ENCODE measurements at regions not wholly inside any gene's neighbourhood (a gene's known extent, or its start where the extent isn't known, plus 50 kb on each side); places are given as distances from the start of the nearest gene placed in this dataset.

DNA sequence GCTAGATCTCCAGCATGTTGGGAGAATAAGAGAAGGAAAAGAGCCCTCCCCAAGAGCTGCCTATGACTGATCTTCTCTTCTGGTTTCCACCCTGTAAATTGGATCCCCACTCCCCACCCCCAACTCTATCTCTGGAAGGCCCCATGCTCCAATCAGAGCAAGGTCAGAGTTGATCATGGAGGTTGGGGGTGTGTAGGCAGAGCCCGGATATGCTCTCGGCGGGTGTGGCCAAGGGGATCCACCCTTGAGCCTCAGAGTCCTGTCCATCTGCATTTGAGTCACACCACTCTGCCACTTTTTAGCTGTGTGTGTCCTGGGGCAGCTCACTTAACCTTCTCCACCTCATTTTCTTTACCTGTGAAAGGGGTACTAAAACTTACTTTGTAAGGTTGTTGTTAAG lies 79.5 kb downstream of the NAV1 start:
- ATAC-seq (replicated peaks; ENCODE audit: extremely low read depth, poor library complexity, severe bottlenecking) (no peak), DNase-seq (ENCODE audit: low spot score in 2 of 2) (no peak)
- no peaks in the 10 kb centered on the region for H3K9me3 Mint-ChIP-seq

GRCh38 chr1:201618905-201619304 lies 80.0 kb downstream of the NAV1 start:
- no peaks in the 10 kb centered on the region for H3K4me1 Mint-ChIP-seq
- DNase-seq (ENCODE audit: low spot score in 2 of 2) (no peak), ATAC-seq (replicated peaks; ENCODE audit: extremely low read depth, poor library complexity, severe bottlenecking) (no peak)
- no peak overlapping the region for H3K4me3 Mint-ChIP-seq
- H3K9me3 Mint-ChIP-seq, result no peaks in the 10 kb centered on the region
- H3K36me3 Mint-ChIP-seq (ENCODE audit: insufficient read depth), result no peaks in the 10 kb centered on the region
- no peak overlapping the region for H3K27ac Mint-ChIP-seq (ENCODE audit: low read depth)
- peaks cover 11% of the 10 kb centered on the region for H3K27me3 Mint-ChIP-seq

More for the DNA sequence above, 79.5 kb downstream of the NAV1 start:
- Mint-ChIP-seq H3K27ac (ENCODE audit: low read depth) (no peak overlapping the region), H3K27me3 (peaks cover 11% of the 10 kb centered on the region), H3K4me1 (no peaks in the 10 kb centered on the region), H3K36me3 (ENCODE audit: insufficient read depth) (no peaks in the 10 kb centered on the region), H3K4me3 (no peak overlapping the region)

- H3K36me3 Mint-ChIP-seq (ENCODE audit: insufficient read depth), result no peaks in the 10 kb centered on the region
- DNase-seq (ENCODE audit: low spot score in 2 of 2), result no peak
- no peaks in the 10 kb centered on the region for H3K9me3 Mint-ChIP-seq
- no peak overlapping the region for H3K27ac Mint-ChIP-seq (ENCODE audit: low read depth)
- no peak overlapping the region for H3K4me3 Mint-ChIP-seq
- H3K4me1 Mint-ChIP-seq, result no peaks in the 10 kb centered on the region
- H3K27me3 Mint-ChIP-seq, result peaks cover 11% of the 10 kb centered on the region
- ATAC-seq (replicated peaks; ENCODE audit: extremely low read depth, poor library complexity, severe bottlenecking), result no peak
These were observed 80.6 kb downstream of the NAV1 start for GRCh38 chr1:201619513-201619912.

DNA sequence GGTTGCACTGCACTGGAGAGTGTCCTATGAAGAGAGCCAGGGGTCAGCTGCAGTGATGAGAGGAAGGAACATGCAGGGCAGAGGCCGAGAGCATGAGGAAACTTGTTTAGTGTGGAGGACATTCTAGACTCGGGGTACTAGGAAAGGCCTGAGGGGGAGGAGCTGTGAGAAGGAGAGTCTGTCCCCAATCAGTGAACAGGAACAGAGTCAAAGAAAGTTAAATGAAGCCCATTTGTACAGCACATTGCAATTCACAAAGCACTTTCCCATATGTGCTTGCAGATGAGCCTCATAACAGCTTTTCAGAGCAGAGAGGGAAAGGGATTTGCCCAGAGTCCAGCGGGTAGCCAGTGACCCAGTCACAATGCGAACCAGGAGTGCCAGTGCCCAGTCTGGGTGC lies 83.4 kb downstream of the NAV1 start:
- DNase-seq (ENCODE audit: low spot score in 2 of 2) (no peak), ATAC-seq (replicated peaks; ENCODE audit: extremely low read depth, poor library complexity, severe bottlenecking) (no peak)
- Mint-ChIP-seq H3K36me3 (ENCODE audit: insufficient read depth) (no peaks in the 10 kb centered on the region), H3K4me1 (no peaks in the 10 kb centered on the region), H3K27me3 (peaks cover 11% of the 10 kb centered on the region), H3K27ac (ENCODE audit: low read depth) (no peak overlapping the region), H3K9me3 (no peaks in the 10 kb centered on the region), H3K4me3 (no peak overlapping the region)

DNA sequence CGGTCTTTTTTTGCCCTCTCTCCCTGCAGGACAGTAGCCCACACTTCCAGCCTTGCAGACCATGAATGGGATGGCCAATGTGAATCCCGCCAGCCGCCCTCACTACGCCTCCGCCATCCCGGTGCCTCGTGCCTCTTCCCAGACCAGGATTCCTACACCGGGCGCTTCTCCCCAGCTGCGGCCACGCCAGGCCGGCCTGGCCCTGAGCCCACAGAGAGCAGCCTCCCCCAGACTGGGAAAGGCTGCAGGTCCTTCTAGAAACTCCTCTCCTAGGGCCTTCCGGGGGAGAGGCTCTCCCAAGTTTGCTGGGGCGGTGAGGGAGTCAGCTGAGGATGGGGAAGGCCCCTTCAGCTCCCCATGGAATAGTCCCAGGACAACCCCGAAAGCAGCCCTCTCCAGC lies 83.9 kb downstream of the NAV1 start:
- ATAC-seq (replicated peaks; ENCODE audit: extremely low read depth, poor library complexity, severe bottlenecking) (no peak), DNase-seq (ENCODE audit: low spot score in 2 of 2) (no peak)
- Mint-ChIP-seq H3K4me3 (no peak overlapping the region), H3K36me3 (ENCODE audit: insufficient read depth) (no peaks in the 10 kb centered on the region), H3K4me1 (no peaks in the 10 kb centered on the region), H3K27ac (ENCODE audit: low read depth) (no peak overlapping the region), H3K9me3 (no peaks in the 10 kb centered on the region), H3K27me3 (peaks cover 11% of the 10 kb centered on the region)

GRCh38 chr1:201624741-201625225 lies 85.9 kb downstream of the NAV1 start:
- H3K4me1 Mint-ChIP-seq, result no peaks in the 10 kb centered on the region
- H3K9me3 Mint-ChIP-seq, result no peaks in the 10 kb centered on the region
- H3K4me3 Mint-ChIP-seq, result no peak overlapping the region
- H3K27me3 Mint-ChIP-seq, result no peaks in the 10 kb centered on the region
- H3K27ac Mint-ChIP-seq (ENCODE audit: low read depth), result no peak overlapping the region
- ATAC-seq (replicated peaks; ENCODE audit: extremely low read depth, poor library complexity, severe bottlenecking) (no peak), DNase-seq (ENCODE audit: low spot score in 2 of 2) (no peak)
- H3K36me3 Mint-ChIP-seq (ENCODE audit: insufficient read depth), result no peaks in the 10 kb centered on the region

DNA sequence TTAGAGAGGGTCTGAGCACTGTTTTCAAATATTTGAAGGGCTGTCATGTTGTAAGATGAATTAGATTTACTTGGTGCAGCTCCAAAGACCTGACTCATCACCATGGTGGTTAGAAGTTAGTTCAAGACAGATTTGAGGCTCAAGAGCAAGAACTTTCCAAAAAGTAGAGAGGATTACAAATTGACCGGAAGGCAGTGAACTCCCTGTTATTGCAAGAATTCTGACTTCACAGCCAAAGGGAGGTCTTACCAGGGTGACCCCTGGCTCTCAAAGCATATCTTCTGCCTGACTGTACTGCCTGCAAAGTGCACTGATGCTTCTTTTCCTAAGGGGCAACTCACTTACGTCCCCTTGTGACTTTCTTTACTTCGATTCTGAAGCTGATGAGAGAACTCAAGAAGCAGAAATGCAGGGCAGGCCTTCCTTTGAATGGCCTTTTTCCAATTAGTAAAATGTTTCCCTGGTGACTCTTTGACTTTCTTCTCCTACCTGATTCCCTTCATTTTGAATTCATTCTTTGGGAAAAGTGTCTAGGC lies 86.4 kb downstream of the NAV1 start:
- H3K4me1 Mint-ChIP-seq, result no peaks in the 10 kb centered on the region
- no peaks in the 10 kb centered on the region for H3K27me3 Mint-ChIP-seq
- H3K36me3 Mint-ChIP-seq (ENCODE audit: insufficient read depth), result no peaks in the 10 kb centered on the region
- no peaks in the 10 kb centered on the region for H3K9me3 Mint-ChIP-seq
- ATAC-seq (replicated peaks; ENCODE audit: extremely low read depth, poor library complexity, severe bottlenecking) (no peak), DNase-seq (ENCODE audit: low spot score in 2 of 2) (no peak)
- H3K27ac Mint-ChIP-seq (ENCODE audit: low read depth), result no peak overlapping the region
- H3K4me3 Mint-ChIP-seq, result no peak overlapping the region

- H3K27me3 Mint-ChIP-seq, result no peaks in the 10 kb centered on the region
- no peaks in the 10 kb centered on the region for H3K4me1 Mint-ChIP-seq
- H3K36me3 Mint-ChIP-seq (ENCODE audit: insufficient read depth), result no peaks in the 10 kb centered on the region
- no peaks in the 10 kb centered on the region for H3K9me3 Mint-ChIP-seq
- no peak overlapping the region for H3K4me3 Mint-ChIP-seq
- ATAC-seq (replicated peaks; ENCODE audit: extremely low read depth, poor library complexity, severe bottlenecking) (no peak), DNase-seq (ENCODE audit: low spot score in 2 of 2) (no peak)
- H3K27ac Mint-ChIP-seq (ENCODE audit: low read depth), result no peak overlapping the region
These were observed 86.9 kb downstream of the NAV1 start for GRCh38 chr1:201625851-201626251.

DNA sequence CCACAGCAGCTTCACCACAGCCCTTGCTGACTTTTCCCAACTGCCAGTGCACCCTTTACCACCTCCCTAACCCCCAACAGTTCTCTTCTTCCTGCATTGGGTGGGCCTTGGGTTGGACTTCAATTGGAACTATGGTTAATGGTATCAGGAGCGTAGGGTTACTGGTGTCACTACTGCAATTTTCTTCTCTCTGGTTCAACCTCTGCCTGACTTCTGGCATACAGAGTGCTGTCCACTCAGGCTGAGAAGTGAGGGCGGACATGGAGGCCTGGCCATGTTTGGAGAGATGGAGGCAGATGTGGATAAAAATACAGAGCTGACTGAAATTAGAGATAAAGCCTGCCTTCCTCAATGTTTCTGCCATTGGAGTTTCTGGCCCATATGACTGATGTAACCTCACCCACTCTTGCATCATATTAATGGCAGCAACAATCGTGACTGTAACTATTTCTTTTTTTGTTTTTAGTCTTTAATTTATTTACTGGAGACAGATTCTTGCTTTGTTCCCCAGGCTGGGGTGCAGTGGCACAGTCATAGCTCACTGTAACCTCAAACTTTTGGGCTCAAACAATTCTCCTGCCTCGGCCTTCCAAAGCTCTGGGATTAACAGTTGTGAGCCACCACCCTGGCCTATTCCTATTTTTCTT lies 87.8 kb downstream of the NAV1 start:
- H3K9me3 Mint-ChIP-seq, result no peaks in the 10 kb centered on the region
- H3K36me3 Mint-ChIP-seq (ENCODE audit: insufficient read depth), result peaks cover under 1% of the 10 kb centered on the region
- H3K4me1 Mint-ChIP-seq, result no peaks in the 10 kb centered on the region
- H3K27ac Mint-ChIP-seq (ENCODE audit: low read depth), result no peak overlapping the region
- DNase-seq (ENCODE audit: low spot score in 2 of 2) (no peak), ATAC-seq (replicated peaks; ENCODE audit: extremely low read depth, poor library complexity, severe bottlenecking) (no peak)
- no peaks in the 10 kb centered on the region for H3K27me3 Mint-ChIP-seq
- H3K4me3 Mint-ChIP-seq, result no peak overlapping the region

DNA sequence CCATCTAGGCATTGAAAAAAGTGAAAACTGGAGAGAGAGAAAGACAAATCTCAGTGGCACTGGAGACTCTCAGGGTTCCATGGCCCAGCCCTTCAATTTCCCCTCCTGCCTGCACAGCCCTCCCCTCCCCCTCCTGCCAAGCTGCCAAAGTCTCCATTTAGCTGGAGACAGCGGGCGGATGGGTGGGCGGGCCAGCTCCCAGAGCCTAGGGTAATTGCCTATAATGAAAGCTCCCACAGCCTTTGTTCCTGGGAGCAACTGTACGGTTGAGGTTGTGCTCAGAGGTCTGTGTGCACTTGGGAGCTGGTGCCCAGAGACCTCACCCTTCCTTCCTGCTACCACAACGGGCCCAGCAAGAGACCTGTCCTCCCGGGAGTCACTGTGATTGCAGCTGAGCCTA lies 89.6 kb downstream of the NAV1 start:
- DNase-seq (ENCODE audit: low spot score in 2 of 2), result no peak
- H3K36me3 Mint-ChIP-seq (ENCODE audit: insufficient read depth), result peaks cover 1% of the 10 kb centered on the region
- H3K27me3 Mint-ChIP-seq, result no peaks in the 10 kb centered on the region
- H3K9me3 Mint-ChIP-seq, result no peaks in the 10 kb centered on the region
- no peak for ATAC-seq (replicated peaks; ENCODE audit: extremely low read depth, poor library complexity, severe bottlenecking)
- no peaks in the 10 kb centered on the region for H3K4me1 Mint-ChIP-seq
- no peak overlapping the region for H3K27ac Mint-ChIP-seq (ENCODE audit: low read depth)
- H3K4me3 Mint-ChIP-seq, result no peak overlapping the region

DNA sequence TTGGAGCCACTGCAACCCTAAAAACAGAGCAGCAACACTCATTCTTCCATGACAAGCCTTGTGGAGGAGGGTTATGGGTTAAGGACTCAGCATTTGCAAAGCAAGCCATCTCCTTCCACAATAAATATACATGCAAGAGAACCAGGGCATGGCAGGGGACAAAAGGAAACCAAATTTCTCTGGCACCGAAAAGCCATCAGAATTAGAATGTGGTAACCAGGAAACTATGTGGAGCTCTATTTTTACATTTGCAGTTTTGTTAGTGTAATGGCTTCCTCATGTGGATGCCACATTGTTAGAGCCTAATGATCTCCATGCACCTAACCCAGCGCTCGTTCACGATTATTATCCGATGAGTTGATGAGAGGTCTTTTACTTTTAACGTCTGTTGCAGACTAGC lies 91.7 kb downstream of the NAV1 start:
- Mint-ChIP-seq H3K27ac (ENCODE audit: low read depth) (no peak overlapping the region), H3K4me3 (no peak overlapping the region), H3K27me3 (no peaks in the 10 kb centered on the region), H3K9me3 (no peaks in the 10 kb centered on the region), H3K4me1 (no peaks in the 10 kb centered on the region), H3K36me3 (ENCODE audit: insufficient read depth) (peaks cover 1% of the 10 kb centered on the region)
- ATAC-seq (replicated peaks; ENCODE audit: extremely low read depth, poor library complexity, severe bottlenecking) (no peak), DNase-seq (ENCODE audit: low spot score in 2 of 2) (no peak)

- no peak for DNase-seq (ENCODE audit: low spot score in 2 of 2)
- ATAC-seq (replicated peaks; ENCODE audit: extremely low read depth, poor library complexity, severe bottlenecking), result no peak
- Mint-ChIP-seq H3K27ac (ENCODE audit: low read depth) (no peak overlapping the region), H3K27me3 (no peaks in the 10 kb centered on the region), H3K4me1 (no peaks in the 10 kb centered on the region), H3K9me3 (no peaks in the 10 kb centered on the region), H3K36me3 (ENCODE audit: insufficient read depth) (peaks cover 1% of the 10 kb centered on the region), H3K4me3 (no peak overlapping the region)
These were observed 92.1 kb downstream of the NAV1 start for GRCh38 chr1:201631037-201631436.

DNA sequence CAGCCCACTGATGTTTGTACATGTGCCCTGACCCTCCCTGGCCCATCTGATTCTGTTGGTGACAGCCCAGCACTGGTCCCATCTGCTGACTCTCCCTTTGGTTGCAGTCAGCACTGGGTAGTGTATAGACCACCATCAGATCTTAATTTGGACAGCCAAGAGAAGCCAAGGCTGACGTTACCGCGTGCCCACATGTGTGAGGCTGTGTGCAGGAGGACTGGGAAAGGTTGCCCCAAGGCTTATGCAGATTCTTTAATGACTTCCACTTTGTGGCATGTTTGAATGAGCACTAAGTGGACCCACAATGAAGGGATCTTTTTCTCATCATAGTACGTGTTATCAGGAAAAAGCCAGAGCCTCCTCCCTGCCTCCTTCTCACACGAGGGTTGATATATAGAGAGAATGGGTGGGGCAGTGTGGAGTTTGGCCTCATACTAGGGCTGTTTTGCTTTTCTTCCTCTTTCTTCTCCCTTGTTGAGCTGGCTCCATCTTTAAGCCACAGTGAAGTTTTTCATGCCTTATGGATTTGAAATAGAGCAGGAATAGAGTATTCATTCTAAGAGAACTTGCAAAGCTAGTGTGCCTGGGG lies 93.5 kb downstream of the NAV1 start:
- no peaks in the 10 kb centered on the region for H3K9me3 Mint-ChIP-seq
- no peak for ATAC-seq (replicated peaks; ENCODE audit: extremely low read depth, poor library complexity, severe bottlenecking)
- H3K4me1 Mint-ChIP-seq, result no peaks in the 10 kb centered on the region
- H3K4me3 Mint-ChIP-seq, result no peak overlapping the region
- H3K27ac Mint-ChIP-seq (ENCODE audit: low read depth), result no peak overlapping the region
- peaks cover 1% of the 10 kb centered on the region for H3K36me3 Mint-ChIP-seq (ENCODE audit: insufficient read depth)
- no peak for DNase-seq (ENCODE audit: low spot score in 2 of 2)
- no peaks in the 10 kb centered on the region for H3K27me3 Mint-ChIP-seq

All from central memory CD8-positive, alpha-beta T cell (primary cell).